22Rv1 (cell line): ENCODE measurements at regions not wholly inside any gene's neighbourhood (a gene's known extent, or its start where the extent isn't known, plus 50 kb on each side); places are given as distances from the start of the nearest gene placed in this dataset.

ENCODE experiments used
- CTCF ChIP-seq: fragments of 450-650 bp; IDR thresholded peaks from 2 replicates; pipeline ENCODE4 v1.5.1; 2017; ENCODE audit warnings: mild to moderate bottlenecking
- ZFX ChIP-seq: fragments of 450-650 bp; IDR thresholded peaks from 2 replicates; pipeline ENCODE4 v1.6.1; 2017; ENCODE audit warnings: antibody characterized with exemption, borderline replicate concordance

DNA sequence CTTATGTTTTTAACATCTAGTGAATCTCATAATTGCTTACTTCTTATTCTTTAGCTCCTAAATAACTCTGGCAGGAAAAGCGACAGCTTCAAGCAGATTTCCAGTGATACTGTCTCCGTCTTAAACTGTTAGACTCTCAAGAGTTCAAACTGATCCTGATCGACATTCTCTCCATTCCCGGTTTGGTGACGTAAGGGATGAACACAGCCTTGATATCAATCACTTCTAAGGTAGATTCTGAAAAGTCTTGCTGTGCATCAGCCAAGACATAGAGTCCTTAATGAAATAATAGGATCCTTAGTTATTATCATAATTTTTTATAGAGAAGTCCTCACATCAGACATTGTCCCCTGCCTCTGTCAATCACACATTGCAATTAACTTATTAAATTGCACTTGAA is 534.6 kb downstream of the TFEC start:
- no peak for TF ChIP-seq CTCF
- TF ChIP-seq ZFX = no peak
